Stimulated activated CD4-positive, alpha-beta T cell treated with anti-CD3 and anti-CD28 coated beads, TNF-alpha, amount 100 ng/mL, for 4 hours (primary cell): ENCODE measurements at regions not wholly inside any gene's neighbourhood (a gene's known extent, or its start where the extent isn't known, plus 50 kb on each side); places are given as distances from the start of the nearest gene placed in this dataset.

ENCODE experiments used
- DNase-seq, 3 experiments: peaks; one replicate each; pipeline ENCODE4 v3.0.0-alpha.2; 2020; ENCODE audit warnings: low read depth in 3 of 3

GRCh38 chr1:56189946-56190805 is 389.2 kb downstream of the PLPP3 start:
- no peak for DNase-seq

GRCh38 chr1:56189454-56189853 is 389.9 kb downstream of the PLPP3 start:
- DNase-seq, result no peak

- DNase-seq, result no peak
These were observed 390.5 kb downstream of the PLPP3 start for GRCh38 chr1:56188855-56189254.

- DNase-seq, result no peak
These were observed 391.1 kb downstream of the PLPP3 start for GRCh38 chr1:56188221-56188620.

- no peak for DNase-seq
These were observed 392.0 kb downstream of the PLPP3 start for GRCh38 chr1:56187405-56187804.

GRCh38 chr1:56185493-56185892 is 393.9 kb downstream of the PLPP3 start:
- DNase-seq, result no peak

GRCh38 chr1:56183151-56183550 is 396.2 kb downstream of the PLPP3 start:
- DNase-seq, result no peak

- no peak for DNase-seq
These were observed 398.7 kb downstream of the PLPP3 start for GRCh38 chr1:56180520-56181190.

GRCh38 chr1:56179543-56179942 is 399.8 kb downstream of the PLPP3 start:
- DNase-seq, result no peak

- DNase-seq, result no peak
These were observed 404.2 kb downstream of the PLPP3 start for GRCh38 chr1:56175211-56175610.

GRCh38 chr1:56174176-56174885 is 405.0 kb downstream of the PLPP3 start:
- no peak for DNase-seq

GRCh38 chr1:56173736-56174135 is 405.6 kb downstream of the PLPP3 start:
- no peak for DNase-seq

- no peak for DNase-seq
These were observed 407.7 kb downstream of the PLPP3 start for GRCh38 chr1:56171670-56172069.

GRCh38 chr1:56170784-56171320 is 408.5 kb downstream of the PLPP3 start:
- no peak for DNase-seq

GRCh38 chr1:56169856-56170255 is 409.5 kb downstream of the PLPP3 start:
- no peak for DNase-seq

GRCh38 chr1:56168176-56168575 is 411.2 kb downstream of the PLPP3 start:
- no peak for DNase-seq

GRCh38 chr1:56167596-56167995 is 411.8 kb downstream of the PLPP3 start:
- DNase-seq, result no peak

GRCh38 chr1:56160773-56161315 is 418.5 kb downstream of the PLPP3 start:
- DNase-seq, result no peak

- DNase-seq, result no peak
These were observed 422.1 kb downstream of the PLPP3 start for GRCh38 chr1:56156971-56157876.

- no peak for DNase-seq
These were observed 426.1 kb downstream of the PLPP3 start for GRCh38 chr1:56153276-56153675.

GRCh38 chr1:56152635-56153034 is 426.7 kb downstream of the PLPP3 start:
- no peak for DNase-seq
